Stimulated activated naive CD8-positive, alpha-beta T cell treated with anti-CD3 and anti-CD28 coated beads, Interleukin-15, Interleukin-2, amounts not matched to agents 100 U/mL and 50 U/mL, for 24 hours (primary cell): ENCODE measurements at regions not wholly inside any gene's neighbourhood (a gene's known extent, or its start where the extent isn't known, plus 50 kb on each side); places are given as distances from the start of the nearest gene placed in this dataset.

Source experiments
- ATAC-seq: fragments of 150-1000 bp; cut with Tn5 transposase; one replicate; pipeline ENCODE4 v1.10.0; 2021
- DNase-seq: peaks from one replicate; pipeline ENCODE4 v3.0.0; 2021

GRCh38 chr2:111638274-111638877 lies 245.6 kb downstream of the ANAPC1 start:
- DNase-seq, result no peak
- ATAC-seq, result no peak

- DNase-seq (no peak), ATAC-seq (no peak)
Observed at GRCh38 chr2:111640480-111640879, 243.5 kb downstream of the ANAPC1 start.

DNA sequence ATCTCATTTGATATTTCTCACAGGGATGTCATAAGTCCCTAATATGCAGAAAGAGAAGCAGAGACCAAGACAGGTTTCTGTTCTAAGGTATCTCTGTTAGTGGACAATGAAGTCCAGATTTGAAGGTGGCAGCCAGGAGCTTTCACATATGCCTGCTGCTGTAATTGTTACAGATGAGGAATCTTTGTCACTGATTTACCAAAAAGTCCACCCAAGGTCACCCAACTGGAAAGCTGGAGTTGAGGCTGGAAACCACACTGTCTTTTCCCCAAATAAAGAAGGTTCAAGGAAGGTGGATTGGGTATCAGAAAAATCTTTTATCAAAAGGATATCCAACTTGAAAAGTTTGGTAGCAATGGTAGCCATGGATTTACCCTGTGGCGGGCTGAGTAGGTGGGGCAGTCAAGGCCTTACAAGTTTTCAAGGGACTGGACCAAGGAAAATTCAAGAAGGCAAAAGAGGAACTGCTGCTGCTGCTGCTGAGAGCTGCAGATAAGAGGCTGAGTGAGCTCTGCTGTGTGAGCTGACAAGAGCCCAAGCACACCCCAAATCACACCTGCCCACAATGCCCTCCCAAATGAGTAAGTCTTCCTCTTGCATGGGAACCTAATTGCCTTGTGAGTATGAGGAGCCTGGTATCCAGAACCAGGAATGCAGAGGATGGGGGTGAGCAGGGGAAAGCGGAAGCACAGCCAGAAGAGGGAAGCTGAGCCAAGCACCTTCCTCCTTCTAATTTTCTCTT lies 241.2 kb downstream of the ANAPC1 start:
- ATAC-seq (no peak), DNase-seq (no peak)

DNA sequence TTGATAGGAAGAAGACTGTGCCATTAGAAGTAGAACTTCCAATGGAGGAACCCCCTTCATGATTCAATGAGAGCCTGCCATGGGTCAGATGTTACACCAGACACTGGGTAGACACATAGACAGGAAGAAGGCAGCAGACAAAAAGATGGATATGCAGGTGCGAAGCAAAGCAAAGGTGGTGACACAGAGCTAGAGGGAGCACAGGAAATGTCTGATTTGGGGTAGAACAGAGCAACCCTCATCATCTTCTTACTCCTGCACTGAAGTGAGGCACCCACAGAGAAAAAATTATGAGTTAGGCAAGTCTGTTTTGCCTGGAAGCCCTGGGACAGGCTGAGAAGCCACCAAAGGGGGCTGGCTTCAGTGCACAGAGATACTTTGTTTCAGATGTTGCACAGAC lies 240.2 kb downstream of the ANAPC1 start:
- DNase-seq (no peak), ATAC-seq (no peak)

DNA sequence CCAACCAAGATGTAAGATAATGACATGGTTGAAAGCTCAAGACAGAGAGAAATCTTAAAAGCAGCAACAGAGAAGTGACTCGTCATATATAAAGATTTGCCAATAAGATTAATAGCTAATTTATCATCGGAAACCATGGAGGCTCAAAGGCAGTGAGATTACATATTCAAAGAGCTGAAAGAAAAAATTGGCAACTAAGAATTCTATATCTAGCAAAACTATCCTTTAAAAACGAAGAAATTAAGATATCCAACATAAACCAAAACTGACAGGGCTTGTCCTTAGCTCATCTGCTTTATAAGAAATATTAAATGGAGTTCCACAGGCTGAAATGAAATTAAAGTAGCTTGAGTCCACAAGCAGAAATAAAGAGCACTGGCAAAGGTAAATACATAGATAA lies 236.6 kb downstream of the ANAPC1 start:
- ATAC-seq (no peak), DNase-seq (no peak)

DNA sequence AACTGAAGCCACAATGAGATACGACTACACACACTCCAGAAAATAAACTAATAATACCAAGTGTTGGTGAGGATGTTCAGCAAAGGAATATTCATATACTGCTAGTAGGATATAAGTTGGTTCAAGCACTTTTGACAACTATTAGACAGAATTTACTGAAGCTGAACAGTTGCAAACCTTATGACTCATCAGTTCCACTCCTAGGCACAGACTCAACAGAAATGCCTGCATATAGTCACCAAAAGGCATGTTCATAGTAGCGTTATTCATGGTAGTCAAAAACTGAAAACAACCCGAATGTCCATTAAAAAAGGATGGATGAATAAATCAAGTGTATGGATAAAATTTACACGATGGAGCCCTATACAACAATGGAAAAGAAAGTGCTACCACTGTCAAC lies 232.0 kb downstream of the ANAPC1 start:
- no peak for ATAC-seq

DNA sequence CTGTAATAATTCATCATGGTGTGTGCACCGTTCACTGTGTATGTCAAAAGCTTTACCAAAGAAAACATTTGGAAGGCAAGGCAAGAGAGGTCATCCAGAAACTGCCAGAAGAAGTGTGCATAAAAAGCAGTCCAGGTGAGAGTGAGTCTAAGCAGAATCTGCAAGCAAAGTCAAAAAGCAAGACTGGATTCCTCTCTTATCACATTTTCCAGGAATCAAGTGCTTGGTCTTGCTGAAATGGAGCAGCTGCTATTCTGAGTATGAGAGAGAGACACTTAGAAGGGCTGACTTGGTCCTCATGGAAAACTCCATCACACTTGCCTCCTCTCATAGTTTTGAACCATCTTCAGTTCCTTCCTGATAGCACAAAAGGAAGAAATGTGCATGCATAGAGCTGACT lies 231.3 kb downstream of the ANAPC1 start:
- ATAC-seq (no peak), DNase-seq (no peak)

More for the DNA sequence above, 232.0 kb downstream of the ANAPC1 start:
- DNase-seq, result no peak

DNA sequence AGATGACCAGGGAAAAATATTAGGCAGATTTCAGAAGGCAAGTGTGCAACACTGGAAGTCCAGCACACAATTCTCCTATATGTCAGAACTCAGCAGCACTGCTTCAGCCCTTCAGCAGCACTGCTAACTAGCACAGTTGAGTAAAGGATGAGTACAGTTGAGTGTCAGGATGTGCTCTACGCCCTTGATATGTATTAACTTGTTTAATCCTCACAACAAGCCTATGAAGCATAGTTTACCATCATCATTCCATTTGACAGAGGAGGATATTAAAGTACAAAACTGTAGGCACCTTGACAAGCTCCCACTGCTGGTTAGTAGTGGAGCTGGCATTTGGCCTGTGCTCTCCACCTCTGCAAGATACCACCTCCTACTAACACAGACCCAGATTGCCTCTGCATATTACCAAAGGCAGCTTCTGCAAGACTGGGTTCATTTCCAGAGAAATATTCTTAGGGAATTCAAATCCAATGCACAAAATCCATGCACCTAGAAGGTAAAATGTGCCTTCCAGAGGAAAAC lies 230.8 kb downstream of the ANAPC1 start:
- no peak for ATAC-seq

DNA sequence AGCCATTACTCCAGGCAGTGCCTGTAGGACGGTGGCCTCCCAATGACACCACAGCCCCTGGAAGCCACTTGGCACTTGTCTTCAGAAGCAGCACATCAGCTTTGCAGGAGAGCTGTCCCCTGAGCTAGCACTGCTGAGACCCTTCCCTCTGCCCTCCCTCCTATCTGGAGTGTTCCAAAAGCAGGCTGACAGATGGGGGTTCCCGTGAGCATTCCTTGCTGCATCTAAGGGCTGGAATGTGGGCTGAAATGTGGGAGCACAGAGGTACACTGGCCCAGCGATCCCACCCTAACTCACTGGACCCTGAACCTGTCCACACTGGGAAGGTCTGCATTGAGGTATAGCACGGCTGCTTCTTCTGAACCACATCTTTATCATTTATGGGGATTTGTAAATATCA lies 230.1 kb downstream of the ANAPC1 start:
- DNase-seq (no peak), ATAC-seq (no peak)

More for the DNA sequence above, 230.8 kb downstream of the ANAPC1 start:
- DNase-seq, result no peak

DNA sequence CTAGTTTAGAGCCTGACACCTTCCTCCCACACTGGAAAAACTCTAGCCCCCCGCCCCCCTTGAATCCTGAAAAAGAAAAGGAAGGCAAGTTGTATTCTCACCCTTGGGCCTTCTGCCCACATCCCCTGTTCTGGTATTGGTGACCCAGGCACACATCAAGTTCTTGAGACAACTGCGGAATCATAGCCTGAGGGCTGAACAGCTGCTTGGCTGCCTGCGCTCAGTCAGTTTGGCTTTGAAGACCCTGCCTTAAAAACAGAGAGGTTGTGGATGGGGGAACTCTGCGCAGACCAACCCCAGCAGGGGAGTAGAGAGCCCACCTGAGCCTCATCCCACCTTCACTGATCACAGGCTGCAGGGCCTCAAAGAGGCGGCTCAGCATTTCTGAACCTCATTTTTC lies 229.2 kb downstream of the ANAPC1 start:
- DNase-seq (no peak), ATAC-seq (no peak)

- ATAC-seq (no peak), DNase-seq (no peak)
Observed at GRCh38 chr2:111656436-111656835, 227.6 kb downstream of the ANAPC1 start.

GRCh38 chr2:111656894-111657293 lies 227.1 kb downstream of the ANAPC1 start:
- ATAC-seq, result no peak
- no peak for DNase-seq

DNA sequence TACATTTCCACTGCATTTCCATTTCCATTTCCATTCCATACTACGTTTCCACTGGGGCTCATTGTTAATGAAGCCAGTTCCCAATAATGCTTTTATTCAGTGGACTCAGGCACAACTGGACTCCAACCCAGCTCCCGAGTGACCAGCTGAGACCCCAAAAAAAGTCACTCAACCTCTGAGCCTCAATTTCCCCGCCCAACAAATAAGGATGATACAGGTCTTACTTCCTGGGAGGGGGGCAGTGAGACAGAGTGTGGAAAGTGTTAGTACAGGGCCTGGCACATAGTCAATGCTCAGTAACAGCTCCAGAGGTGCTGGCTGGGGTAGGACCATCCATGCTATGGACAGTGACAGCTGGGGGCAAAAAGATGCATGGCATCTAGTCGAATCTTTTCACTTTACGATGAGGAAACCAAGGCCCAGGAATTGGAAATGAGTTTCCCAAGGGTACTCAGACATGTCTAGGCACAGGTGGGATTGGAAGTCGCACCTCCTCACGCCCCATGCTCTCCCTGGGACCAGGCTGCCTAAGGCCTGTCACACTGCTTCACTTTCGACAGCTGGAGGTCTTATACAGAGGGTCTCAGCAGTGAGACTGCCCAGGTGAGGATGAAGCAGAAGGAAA lies 226.5 kb downstream of the ANAPC1 start:
- ATAC-seq (no peak), DNase-seq (no peak)

DNA sequence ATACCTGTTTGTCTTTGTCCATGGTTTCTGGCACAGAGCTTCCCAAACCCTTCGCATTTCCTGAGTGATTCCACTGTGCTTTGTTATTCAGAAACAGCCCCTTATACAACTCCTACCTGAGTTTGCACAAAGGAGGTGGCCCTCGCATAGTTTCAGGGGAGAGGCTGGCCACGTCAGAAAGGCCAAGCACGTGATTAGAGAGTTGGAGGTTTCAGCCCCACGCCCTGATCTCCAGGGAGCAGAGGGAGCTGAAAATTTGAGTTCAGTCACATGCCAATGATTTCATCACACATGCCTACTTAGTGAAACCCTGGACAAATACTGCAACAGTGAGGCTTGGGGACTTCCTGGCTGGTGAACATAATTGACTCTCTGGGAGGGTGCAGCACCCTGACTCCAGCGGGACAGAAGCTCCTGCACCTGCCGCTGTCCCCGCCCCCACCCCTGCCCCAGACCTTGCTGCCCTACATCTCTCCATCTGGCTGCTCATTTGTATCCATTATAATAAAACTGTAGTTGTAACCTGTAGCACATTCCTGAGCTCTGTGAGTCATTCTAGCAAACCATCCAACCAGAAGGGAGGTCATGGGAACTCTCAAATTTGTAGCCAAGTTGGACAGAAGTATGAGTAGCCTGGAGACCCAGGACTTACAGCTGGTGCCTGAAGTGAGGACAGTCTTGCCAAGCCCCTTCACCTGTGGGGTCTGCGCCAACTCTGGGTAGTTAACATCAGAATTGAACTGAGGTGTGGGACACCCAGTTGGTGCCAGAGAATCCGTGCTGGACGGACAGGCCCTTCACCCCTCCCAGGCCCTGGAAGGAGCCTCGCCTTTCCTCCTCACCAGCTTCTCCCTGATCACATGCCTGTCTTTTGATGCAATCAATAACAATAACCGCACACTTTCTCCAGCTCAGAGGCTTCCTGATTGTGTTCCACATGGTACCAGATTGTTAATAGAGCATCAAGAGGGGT lies 224.3 kb downstream of the ANAPC1 start:
- ATAC-seq (no peak), DNase-seq (no peak)

GRCh38 chr2:111660811-111661210 lies 223.2 kb downstream of the ANAPC1 start:
- DNase-seq, result no peak
- no peak for ATAC-seq

- DNase-seq (no peak), ATAC-seq (no peak)
Observed at GRCh38 chr2:111661286-111661940, 222.6 kb downstream of the ANAPC1 start.

- ATAC-seq (no peak), DNase-seq (no peak)
Observed at GRCh38 chr2:111662039-111662770, 221.8 kb downstream of the ANAPC1 start.

- DNase-seq (peak; percentile 33), ATAC-seq (peak; percentile 82)
Observed at GRCh38 chr2:111662771-111663470, 221.1 kb downstream of the ANAPC1 start.

- ATAC-seq, result no peak
- DNase-seq, result no peak
Observed at GRCh38 chr2:111663471-111664274, 220.3 kb downstream of the ANAPC1 start.
